ENCODE measurements at regions not wholly inside any gene's neighbourhood (a gene's known extent, or its start where the extent isn't known, plus 50 kb on each side); places are given as distances from the start of the nearest gene placed in this dataset.

GRCh38 chr1:239448911-239449310, 62.5 kb downstream of the CHRM3 start:
- Histone ChIP-seq H3K9me3 (no peaks in the 10 kb centered on the region), H3K36me3 (ENCODE audit: insufficient read depth in 1 of 2, low read depth in 1 of 2) (no peaks in the 10 kb centered on the region), H3K4me3 (no peak overlapping the region), H3K27me3 (ENCODE audit: insufficient read depth in 3 of 3, low read length in 2 of 3) (no peaks in the 10 kb centered on the region), H3K27ac (no peak overlapping the region), H3K4me1 (no peaks in the 10 kb centered on the region)
- TF ChIP-seq CTCF (IDR thresholded peaks at IDR 0.05), result no peak
- no peak for ATAC-seq
- intact Hi-C loops (cut with DNase I), result no loop called here
- DNase-seq, result no peak
- 80 to 86% (median 85%) methylated on average over 3 of the region's 3 CpGs for WGBS, 3 donors

GRCh38 chr1:239455743-239456142, 69.4 kb downstream of the CHRM3 start:
- ATAC-seq, result no peak
- no peak for TF ChIP-seq CTCF (IDR thresholded peaks at IDR 0.05)
- Histone ChIP-seq H3K36me3 (ENCODE audit: insufficient read depth in 1 of 2, low read depth in 1 of 2) (no peaks in the 10 kb centered on the region), H3K4me3 (no peak overlapping the region), H3K4me1 (no peaks in the 10 kb centered on the region), H3K9me3 (no peaks in the 10 kb centered on the region), H3K27ac (no peak overlapping the region), H3K27me3 (ENCODE audit: insufficient read depth in 3 of 3, low read length in 2 of 3) (peaks cover 0 to 2% (median 0%) of the 10 kb centered on the region in 3 donors)
- 90 to 95% (median 91%) methylated on average over 3 of the region's 3 CpGs for WGBS, 3 donors
- no peak for DNase-seq
- intact Hi-C loops (cut with DNase I), result no loop called here

- no peak for ATAC-seq
Observed at GRCh38 chr1:239456788-239457187, 70.4 kb downstream of the CHRM3 start.

DNA sequence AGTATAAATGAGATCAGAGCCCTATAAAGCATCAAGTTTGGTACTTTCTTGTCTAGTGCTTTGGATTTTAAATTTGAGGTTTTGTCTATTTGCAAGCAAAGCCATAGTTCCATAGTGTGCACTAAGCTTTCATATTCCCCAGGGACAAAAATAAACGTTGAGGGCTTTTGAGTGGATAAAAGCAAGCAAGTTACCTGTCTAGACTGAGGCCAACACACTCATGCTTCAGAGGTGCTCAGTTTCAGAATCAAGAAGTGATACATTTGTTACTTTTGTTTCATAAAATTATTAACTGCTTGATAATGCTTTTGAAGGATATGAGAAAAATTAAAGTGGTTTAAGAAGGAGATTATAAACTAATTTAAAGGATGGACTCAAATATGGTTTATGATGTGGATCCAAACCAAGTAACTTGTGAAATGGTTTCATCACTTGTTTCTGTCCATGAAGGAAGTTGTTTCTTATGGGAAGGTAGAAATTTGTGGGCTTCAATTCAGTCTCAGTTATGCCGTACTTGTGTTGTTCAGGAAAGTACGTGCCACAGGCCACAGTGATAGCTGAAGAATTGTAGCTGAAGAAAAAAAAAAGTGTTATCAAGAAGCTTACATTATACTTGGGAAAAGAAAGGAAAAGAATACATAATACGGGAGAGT, 71.2 kb downstream of the CHRM3 start:
- no peak overlapping the region for H3K4me3 ChIP-seq
- no peak overlapping the region for H3K27ac ChIP-seq
- H3K9me3 ChIP-seq, result no peaks in the 10 kb centered on the region
- no peak for TF ChIP-seq CTCF (IDR thresholded peaks at IDR 0.05)
- intact Hi-C loops (cut with DNase I), result no loop called here
- WGBS, 3 donors, result 57 to 64% (median 64%) methylated on average over 4 of the region's 4 CpGs
- H3K36me3 ChIP-seq (ENCODE audit: insufficient read depth in 1 of 2, low read depth in 1 of 2), result no peaks in the 10 kb centered on the region
- ATAC-seq (no peak), DNase-seq (no peak)
- no peaks in the 10 kb centered on the region for H3K4me1 ChIP-seq
- H3K27me3 ChIP-seq (ENCODE audit: insufficient read depth in 3 of 3, low read length in 2 of 3), result peaks cover 0 to 2% (median 0%) of the 10 kb centered on the region in 3 donors

More at GRCh38 chr1:239456788-239457187, 70.4 kb downstream of the CHRM3 start:
- Histone ChIP-seq H3K4me3 (no peak overlapping the region), H3K4me1 (no peaks in the 10 kb centered on the region), H3K27me3 (ENCODE audit: insufficient read depth in 3 of 3, low read length in 2 of 3) (peaks cover 0 to 2% (median 0%) of the 10 kb centered on the region in 3 donors), H3K36me3 (ENCODE audit: insufficient read depth in 1 of 2, low read depth in 1 of 2) (no peaks in the 10 kb centered on the region), H3K9me3 (no peaks in the 10 kb centered on the region), H3K27ac (no peak overlapping the region)
- intact Hi-C loops (cut with DNase I), result no loop called here
- TF ChIP-seq CTCF (IDR thresholded peaks at IDR 0.05), result no peak
- 77 to 87% (median 80%) methylated on average over 2 of the region's 2 CpGs for WGBS, 3 donors
- no peak for DNase-seq

- Histone ChIP-seq H3K27me3 (ENCODE audit: insufficient read depth in 3 of 3, low read length in 2 of 3) (peaks cover 0 to 2% (median 0%) of the 10 kb centered on the region in 3 donors), H3K36me3 (ENCODE audit: insufficient read depth in 1 of 2, low read depth in 1 of 2) (no peaks in the 10 kb centered on the region), H3K27ac (no peak overlapping the region), H3K9me3 (no peaks in the 10 kb centered on the region), H3K4me3 (no peak overlapping the region), H3K4me1 (no peaks in the 10 kb centered on the region)
- DNase-seq (no peak), ATAC-seq (no peak)
- WGBS, 3 donors, result 53 to 61% (median 59%) methylated on average over 4 of the region's 4 CpGs
- no peak for TF ChIP-seq CTCF (IDR thresholded peaks at IDR 0.05)
- intact Hi-C loops (cut with DNase I), result no loop called here
Observed at GRCh38 chr1:239458144-239458500, 71.8 kb downstream of the CHRM3 start.
